H9 (cell line): ENCODE measurements at regions not wholly inside any gene's neighbourhood (a gene's known extent, or its start where the extent isn't known, plus 50 kb on each side); places are given as distances from the start of the nearest gene placed in this dataset.

Experiments
- DNase-seq: peaks from one replicate; pipeline ENCODE4 v3.0.0-alpha.2; 2017
- H2AFZ ChIP-seq: one replicate; pipeline ENCODE4 v1.6.1; 2013; ENCODE audit warnings: mild to moderate bottlenecking, low read length, control low read depth, moderate library complexity
- H2AK5ac ChIP-seq: 2 replicates; pipeline ENCODE4 v1.6.1; 2013; ENCODE audit warnings: low read length, control low read depth, mixed read lengths; ENCODE audit not compliant: insufficient read length
- H2BK120ac ChIP-seq: one replicate; pipeline ENCODE4 v1.6.1; 2013; ENCODE audit warnings: low read depth, mild to moderate bottlenecking, low read length, control low read depth, inconsistent platforms; ENCODE audit not compliant: poor library complexity, severe bottlenecking
- H2BK12ac ChIP-seq: 2 replicates; pipeline ENCODE4 v1.6.1; 2013; ENCODE audit warnings: low read length, control low read depth, mixed read lengths, low read depth; ENCODE audit not compliant: insufficient read length
- H2BK15ac ChIP-seq: 2 replicates; pipeline ENCODE4 v1.6.1; 2013; ENCODE audit warnings: low read depth, low read length, control low read depth
- H2BK20ac ChIP-seq: one replicate; pipeline ENCODE4 v1.6.1; 2013; ENCODE audit warnings: low read depth, mild to moderate bottlenecking, low read length, control low read depth, inconsistent platforms; ENCODE audit not compliant: poor library complexity, severe bottlenecking
- H2BK5ac ChIP-seq: 2 replicates; pipeline ENCODE4 v1.6.1; 2013; ENCODE audit warnings: low read length, control low read depth, mixed read lengths; ENCODE audit not compliant: insufficient read length
- H3K14ac ChIP-seq: 2 replicates; pipeline ENCODE4 v1.6.1; 2013; ENCODE audit warnings: low read length, control low read depth; ENCODE audit not compliant: insufficient read depth
- H3K18ac ChIP-seq: 2 replicates; pipeline ENCODE4 v1.6.1; 2013; ENCODE audit warnings: low read depth, mild to moderate bottlenecking, mixed read lengths, low read length, control low read depth; ENCODE audit not compliant: insufficient read length
- H3K23ac ChIP-seq: 2 replicates; pipeline ENCODE4 v1.6.1; 2013; ENCODE audit warnings: low read length, control low read depth, mixed read lengths, low read depth; ENCODE audit not compliant: insufficient read length
- H3K23me2 ChIP-seq: 2 replicates; pipeline ENCODE4 v1.6.1; 2013; ENCODE audit warnings: low read depth, mild to moderate bottlenecking, mixed read lengths, low read length, control low read depth; ENCODE audit not compliant: insufficient read length, poor library complexity, severe bottlenecking
- H3K27ac ChIP-seq: 2 replicates; pipeline ENCODE4 v1.5.1; 2013; ENCODE audit warnings: low read length, control low read depth, mixed read lengths, low read depth; ENCODE audit not compliant: insufficient read length
- H3K27me3 ChIP-seq: 2 replicates; pipeline ENCODE4 v1.6.1; 2013; ENCODE audit warnings: low read length, control low read depth, inconsistent platforms; ENCODE audit not compliant: insufficient read depth
- H3K4ac ChIP-seq: 2 replicates; pipeline ENCODE4 v1.6.1; 2013; ENCODE audit warnings: low read depth, mild to moderate bottlenecking, control low read depth, inconsistent platforms, low read length, moderate library complexity
- H3K4me1 ChIP-seq: 2 replicates; pipeline ENCODE4 v1.6.1; 2013; ENCODE audit warnings: low read length, control low read depth, inconsistent platforms; ENCODE audit not compliant: insufficient read depth
- H3K4me2 ChIP-seq: 2 replicates; pipeline ENCODE4 v1.6.1; 2013; ENCODE audit warnings: low read length, control low read depth, mixed read lengths; ENCODE audit not compliant: insufficient read length, insufficient read depth
- H3K56ac ChIP-seq: 2 replicates; pipeline ENCODE4 v1.6.1; 2013; ENCODE audit warnings: low read depth, mild to moderate bottlenecking, mixed read lengths, low read length, control low read depth; ENCODE audit not compliant: insufficient read length
- H3K79me1 ChIP-seq: 2 replicates; pipeline ENCODE4 v1.6.1; 2013; ENCODE audit warnings: low read depth, mild to moderate bottlenecking, moderate library complexity, low read length, control low read depth, inconsistent platforms; ENCODE audit not compliant: insufficient read depth, poor library complexity, severe bottlenecking
- H3K79me2 ChIP-seq: 2 replicates; pipeline ENCODE4 v1.6.1; 2013; ENCODE audit warnings: low read length, control low read depth, inconsistent platforms; ENCODE audit not compliant: insufficient read depth
- H3K9ac ChIP-seq: 2 replicates; pipeline ENCODE4 v1.6.1; 2013; ENCODE audit warnings: low read length, control low read depth, mixed read lengths; ENCODE audit not compliant: insufficient read length; ENCODE audit errors: extremely low read depth
- H3K9me3 ChIP-seq: one replicate; pipeline ENCODE4 v1.6.1; 2013; ENCODE audit warnings: low read depth, low read length, inconsistent platforms; ENCODE audit not compliant: control insufficient read depth
- H3T11ph ChIP-seq: one replicate; pipeline ENCODE4 v1.6.1; 2013; ENCODE audit warnings: mild to moderate bottlenecking, low read length, control low read depth, inconsistent platforms
- H4K20me1 ChIP-seq: one replicate; pipeline ENCODE4 v1.6.1; 2013; ENCODE audit not compliant: control insufficient read depth, insufficient read length, insufficient read depth
- H4K5ac ChIP-seq: 2 replicates; pipeline ENCODE4 v1.6.1; 2013; ENCODE audit warnings: low read depth, mild to moderate bottlenecking, mixed read lengths, low read length, control low read depth; ENCODE audit not compliant: insufficient read length
- H4K8ac ChIP-seq: replicated peaks from 2 replicates; pipeline ENCODE4 v1.6.1; 2013; ENCODE audit warnings: low read length, control low read depth, mixed read lengths, low read depth; ENCODE audit not compliant: insufficient read length
- H4K91ac ChIP-seq: 2 replicates; pipeline ENCODE4 v1.6.1; 2013; ENCODE audit warnings: low read depth, mild to moderate bottlenecking, moderate library complexity, mixed read lengths, low read length, control low read depth; ENCODE audit not compliant: insufficient read length
- H3K27ac Mint-ChIP-seq, 3 experiments: 2 replicates in 2 of 3; 3 replicates in 1 of 3; pipeline ENCODE4 v1.8.0; 2020 to 2021; ENCODE audit warnings: mixed read lengths in 3 of 3, mild to moderate bottlenecking in 1 of 3, moderate library complexity in 1 of 3
- H3K27me3 Mint-ChIP-seq: 2 replicates; pipeline ENCODE4 v1.8.0; 2021; ENCODE audit warnings: low read depth, mild to moderate bottlenecking, moderate library complexity, mixed read lengths
- H3K36me3 Mint-ChIP-seq, 3 experiments: 2 replicates in 2 of 3; 3 replicates in 1 of 3; pipeline ENCODE4 v1.8.0; 2020 to 2021; ENCODE audit warnings: low read depth in 3 of 3, mixed read lengths in 3 of 3; ENCODE audit not compliant: insufficient read depth in 1 of 3
- H3K4me1 Mint-ChIP-seq, 2 experiments: 2 replicates each; pipeline ENCODE4 v1.8.0; 2020; ENCODE audit warnings: mixed read lengths in 2 of 2
- H3K4me3 Mint-ChIP-seq, 2 experiments: 2 replicates in 1 of 2; 3 replicates in 1 of 2; pipeline ENCODE4 v1.8.0; 2020 to 2021; ENCODE audit warnings: mild to moderate bottlenecking in 2 of 2, mixed read lengths in 2 of 2, moderate library complexity in 1 of 2
- H3K9me3 Mint-ChIP-seq, 2 experiments: 2 replicates in 1 of 2; 3 replicates in 1 of 2; pipeline ENCODE4 v1.8.0; 2020; ENCODE audit warnings: mild to moderate bottlenecking in 2 of 2, mixed read lengths in 2 of 2, moderate library complexity in 1 of 2
- CTCF ChIP-seq: fragments of 200-600 bp; sonication (generic); conservative IDR thresholded peaks from 3 replicates; pipeline ENCODE4 v1.8.0; 2021; ENCODE audit warnings: antibody characterized with exemption, mild to moderate bottlenecking
- WGBS: extraction: QIAGEN DNeasy Blood & Tissue Kit; methylation state at CpG from one replicate; pipeline ENCODE4 v1.1.7; 2013; ENCODE audit warnings: missing lambda C conversion rate, low lambda C conversion rate, mixed read lengths; ENCODE audit not compliant: insufficient read length; ENCODE audit errors: extremely low coverage; 5-methylcytosine and 5-hydroxymethylcytosine counted together

- no CpG with 5 or more reads among the region's 2 CpGs for WGBS
- peaks cover 0 to 2% of the 10 kb centered on the region in 2 experiments; a peak in 2 of 4 replicates for H3K4me1 Mint-ChIP-seq
Observed at GRCh38 chr6:133632906-133633305, 256.0 kb upstream of the TCF21 start.

More at GRCh38 chr6:133632906-133633305, 256.0 kb upstream of the TCF21 start:
- no peak overlapping the region for H3T11ph ChIP-seq
- no peak overlapping the region for H3K18ac ChIP-seq
- no peak overlapping the region for H2BK20ac ChIP-seq
- H3K9me3 ChIP-seq, result no peaks in the 10 kb centered on the region
- Mint-ChIP-seq H3K27me3 (no peaks in the 10 kb centered on the region), H3K9me3 (no peaks in the 10 kb centered on the region), H3K27ac (no peak overlapping the region), H3K36me3 (no peaks in the 10 kb centered on the region), H3K4me3 (no peak overlapping the region)
- no peak overlapping the region for H2BK15ac ChIP-seq
- no peak overlapping the region for H2BK120ac ChIP-seq
- H4K20me1 ChIP-seq, result no peaks in the 10 kb centered on the region
- no peaks in the 10 kb centered on the region for H3K79me2 ChIP-seq
- no peak overlapping the region for H4K8ac ChIP-seq
- H3K23ac ChIP-seq, result no peak overlapping the region
- no peak overlapping the region for H2AK5ac ChIP-seq
- no peaks in the 10 kb centered on the region for H3K23me2 ChIP-seq
- no peak overlapping the region for H3K4me2 ChIP-seq
- no peaks in the 10 kb centered on the region for H3K27me3 ChIP-seq
- H4K5ac ChIP-seq, result no peak overlapping the region
- no peak overlapping the region for H3K14ac ChIP-seq
- no peak overlapping the region for H2BK12ac ChIP-seq
- H4K91ac ChIP-seq, result no peak overlapping the region
- H3K79me1 ChIP-seq, result no peaks in the 10 kb centered on the region
- H2BK5ac ChIP-seq, result no peak overlapping the region
- no peak overlapping the region for H3K4ac ChIP-seq
- no peaks in the 10 kb centered on the region for H3K4me1 ChIP-seq
- no peak for DNase-seq
- TF ChIP-seq CTCF, result no peak
- no peak overlapping the region for H2AFZ ChIP-seq
- no peak overlapping the region for H3K27ac ChIP-seq
- H3K9ac ChIP-seq, result no peak overlapping the region
- no peak overlapping the region for H3K56ac ChIP-seq
